GM19043 (cell line): ENCODE measurements at regions not wholly inside any gene's neighbourhood (a gene's known extent, or its start where the extent isn't known, plus 50 kb on each side); places are given as distances from the start of the nearest gene placed in this dataset.

Experiments used
- ATAC-seq: cut with Tn5 transposase; IDR thresholded peaks from one replicate; pipeline ENCODE4 v1.9.1; 2021; ENCODE audit warnings: low read depth; ENCODE audit not compliant: unreplicated experiment

GRCh38 chr18:27899893-27900292 lies 277.0 kb downstream of the CDH2 start:
- ATAC-seq = no peak

GRCh38 chr18:27894746-27895145 lies 282.2 kb downstream of the CDH2 start:
- no peak for ATAC-seq

- ATAC-seq = no peak
These were observed 289.0 kb downstream of the CDH2 start for GRCh38 chr18:27887711-27888495.

- no peak for ATAC-seq
These were observed 289.6 kb downstream of the CDH2 start for GRCh38 chr18:27887287-27887686.

- ATAC-seq = no peak
These were observed 297.4 kb downstream of the CDH2 start for GRCh38 chr18:27879540-27879939.

GRCh38 chr18:27871726-27872125 lies 305.2 kb downstream of the CDH2 start:
- no peak for ATAC-seq

- no peak for ATAC-seq
These were observed 307.2 kb downstream of the CDH2 start for GRCh38 chr18:27869735-27870134.

- ATAC-seq = no peak
These were observed 311.5 kb downstream of the CDH2 start for GRCh38 chr18:27865431-27865830.

GRCh38 chr18:27863780-27864430 lies 313.0 kb downstream of the CDH2 start:
- no peak for ATAC-seq

GRCh38 chr18:27862041-27862682 lies 314.8 kb downstream of the CDH2 start:
- ATAC-seq = no peak

GRCh38 chr18:27861539-27861938 lies 315.4 kb downstream of the CDH2 start:
- no peak for ATAC-seq

GRCh38 chr18:27860701-27861107 lies 316.2 kb downstream of the CDH2 start:
- ATAC-seq = no peak

- ATAC-seq = no peak
These were observed 316.9 kb downstream of the CDH2 start for GRCh38 chr18:27860011-27860410.

GRCh38 chr18:27856820-27857219 lies 320.1 kb downstream of the CDH2 start:
- ATAC-seq = no peak

- no peak for ATAC-seq
These were observed 321.4 kb downstream of the CDH2 start for GRCh38 chr18:27855486-27855885.

- no peak for ATAC-seq
These were observed 322.3 kb downstream of the CDH2 start for GRCh38 chr18:27854631-27855030.

GRCh38 chr18:27848336-27848735 lies 328.6 kb downstream of the CDH2 start:
- ATAC-seq = no peak

- ATAC-seq = no peak
These were observed 329.5 kb downstream of the CDH2 start for GRCh38 chr18:27847412-27847811.

GRCh38 chr18:27845897-27846296 lies 331.0 kb downstream of the CDH2 start:
- ATAC-seq = no peak

- ATAC-seq = no peak
These were observed 332.9 kb downstream of the CDH2 start for GRCh38 chr18:27843783-27844777.
